HG02885 (cell line): ENCODE measurements at regions not wholly inside any gene's neighbourhood (a gene's known extent, or its start where the extent isn't known, plus 50 kb on each side); places are given as distances from the start of the nearest gene placed in this dataset.

ENCODE experiments used
- ATAC-seq: cut with Tn5 transposase; IDR thresholded peaks from one replicate; pipeline ENCODE4 v1.9.1; 2021; ENCODE audit warnings: mild to moderate bottlenecking; ENCODE audit not compliant: unreplicated experiment, poor library complexity

DNA sequence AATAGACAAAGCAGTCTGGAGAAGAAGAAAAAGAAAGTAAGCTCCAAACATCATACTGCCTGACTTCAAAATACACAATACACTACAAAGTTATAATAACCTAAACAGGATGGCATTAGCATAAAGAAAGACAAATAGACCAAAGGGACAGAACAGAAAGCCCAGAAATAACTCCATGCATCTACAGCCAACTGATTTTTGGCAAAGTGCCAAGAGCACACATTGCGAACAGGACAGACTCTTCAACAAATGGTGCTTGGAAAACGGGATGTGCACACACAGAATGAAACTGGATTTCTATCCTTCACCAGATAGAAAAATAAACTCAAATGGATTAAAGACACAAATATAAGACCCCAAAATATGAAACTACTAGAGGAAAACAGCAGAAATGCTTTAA, 66.6 kb upstream of the SPATA31E1 start:
- ATAC-seq = no peak

DNA sequence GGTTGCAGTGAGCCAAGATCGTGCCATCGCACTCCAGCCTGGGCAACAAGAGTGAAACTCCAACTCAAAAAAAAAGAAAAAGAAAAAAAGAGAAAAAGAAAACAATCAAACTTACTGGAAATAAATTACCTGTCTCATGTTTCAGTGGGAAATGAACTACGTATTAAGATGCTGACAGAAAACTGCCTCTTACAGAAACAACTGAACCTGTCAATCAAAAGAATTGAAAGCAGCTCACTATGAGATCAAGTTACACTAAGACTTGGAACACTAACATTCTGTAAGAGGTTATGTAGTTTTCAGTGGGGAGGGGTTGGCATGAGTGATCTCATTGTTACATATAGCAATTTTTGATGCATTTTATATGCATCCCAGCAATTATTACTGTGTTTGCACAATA, 64.4 kb upstream of the SPATA31E1 start:
- no peak for ATAC-seq

GRCh38 chr9:87824216-87824875, 58.3 kb upstream of the SPATA31E1 start:
- ATAC-seq = no peak

- ATAC-seq = no peak
These were observed 57.8 kb upstream of the SPATA31E1 start for GRCh38 chr9:87824886-87825285.

DNA sequence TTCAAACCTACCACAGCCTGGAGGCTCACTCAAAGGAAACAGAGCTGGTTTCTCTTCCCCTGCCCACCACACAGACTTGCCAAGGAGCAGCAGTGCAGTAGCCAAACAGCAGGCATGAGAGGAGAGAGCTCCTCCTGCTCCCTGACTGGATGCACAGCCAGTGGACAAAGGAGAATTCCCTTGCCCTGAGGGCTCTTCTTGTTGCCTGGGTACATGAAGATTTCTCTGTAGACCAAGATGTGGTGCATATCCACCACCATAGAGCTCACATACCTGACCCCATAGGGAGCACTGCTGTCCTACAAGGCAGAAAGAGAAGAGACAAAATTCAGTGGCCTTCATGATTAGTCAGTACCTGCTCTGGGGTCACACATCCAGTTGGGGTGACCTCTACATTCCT, 56.3 kb upstream of the SPATA31E1 start:
- no peak for ATAC-seq

DNA sequence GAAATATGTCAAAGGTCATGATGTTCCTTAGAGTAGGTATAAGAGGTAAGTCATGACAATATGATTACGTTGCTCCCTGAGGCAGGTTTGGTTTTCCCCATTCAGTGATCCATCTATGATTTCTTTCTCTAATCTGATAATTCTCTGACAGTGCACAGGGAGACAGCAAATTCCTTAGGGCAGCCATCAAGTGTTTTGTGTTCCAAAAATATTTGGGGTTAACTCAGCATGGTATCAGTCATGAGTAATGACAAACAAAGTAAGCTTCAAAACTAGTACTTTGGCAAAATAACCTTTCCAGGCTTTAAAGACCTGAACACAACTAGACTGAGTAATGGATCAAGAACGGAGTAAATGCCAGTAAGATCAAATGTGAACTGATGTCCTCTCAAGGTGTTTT, 55.3 kb upstream of the SPATA31E1 start:
- ATAC-seq = no peak

- no peak for ATAC-seq
These were observed 52.9 kb upstream of the SPATA31E1 start for GRCh38 chr9:87829756-87830155.

DNA sequence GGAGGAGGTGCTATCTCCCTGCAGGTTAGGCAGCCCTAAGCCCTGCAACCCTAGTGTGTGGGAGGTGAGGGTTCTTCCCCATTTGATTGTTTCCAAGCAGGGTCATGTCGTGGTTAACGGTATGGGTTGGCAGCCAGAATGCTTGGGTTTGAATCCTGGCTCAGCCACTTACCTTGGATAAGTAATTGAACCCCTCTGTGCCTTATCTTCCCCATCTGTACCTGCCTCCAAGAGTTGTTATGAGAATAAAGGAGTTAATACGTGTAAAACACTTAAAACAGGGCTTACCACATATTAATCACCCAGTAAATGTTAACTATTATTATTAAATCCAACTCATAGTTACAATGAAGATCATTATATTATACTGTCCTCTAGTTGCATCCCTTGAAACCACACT, 52.2 kb upstream of the SPATA31E1 start:
- ATAC-seq = no peak

DNA sequence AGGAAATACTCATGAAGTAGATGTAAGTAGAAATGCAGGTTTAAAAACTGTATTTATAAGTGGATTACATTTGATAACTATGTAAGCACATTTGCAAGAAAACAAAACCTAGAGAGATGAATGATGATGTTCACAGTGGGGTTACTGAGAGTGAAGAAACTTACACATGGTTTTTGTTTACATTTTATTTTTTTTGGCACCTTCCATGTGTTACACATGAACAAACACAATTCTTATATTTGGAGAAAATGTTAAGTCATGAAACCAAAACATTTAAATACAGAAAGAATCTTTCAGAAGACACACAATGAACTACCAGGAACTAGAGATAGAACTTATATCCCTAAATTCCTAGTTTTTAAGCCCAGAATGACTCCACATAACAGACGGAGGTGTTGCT, 51.5 kb upstream of the SPATA31E1 start:
- no peak for ATAC-seq
